NB4 (cell line): ENCODE measurements at regions not wholly inside any gene's neighbourhood (a gene's known extent, or its start where the extent isn't known, plus 50 kb on each side); places are given as distances from the start of the nearest gene placed in this dataset.

ENCODE experiments used
- CTCF ChIP-seq: IDR thresholded peaks from one replicate; pipeline ENCODE4 v1.5.1; 2012; ENCODE audit warnings: low read depth, low read length
- MYC ChIP-seq: IDR thresholded peaks from 2 replicates; pipeline ENCODE4 v1.6.1; 2011; ENCODE audit warnings: low read depth, low read length

GRCh38 chr4:24451870-24452269, 132.5 kb downstream of the DHX15 start:
- TF ChIP-seq MYC (no peak), CTCF (no peak)
